ENCODE measurements at regions not wholly inside any gene's neighbourhood (a gene's known extent, or its start where the extent isn't known, plus 50 kb on each side); places are given as distances from the start of the nearest gene placed in this dataset.

- no peak for TF ChIP-seq CTCF (IDR thresholded peaks at IDR 0.05)
- DNase-seq (ENCODE audit: low spot score) = no peak
- ATAC-seq (ENCODE audit: low FRiP score) = no peak
Observed at GRCh38 chr11:45413156-45413858, 127.2 kb upstream of the SYT13 start.

- no peak for ATAC-seq (ENCODE audit: low FRiP score)
- DNase-seq (ENCODE audit: low spot score) = no peak
- no peak for TF ChIP-seq CTCF (IDR thresholded peaks at IDR 0.05)
Observed at GRCh38 chr11:45412521-45412920, 126.4 kb upstream of the SYT13 start.

- DNase-seq (ENCODE audit: low spot score) (no peak), ATAC-seq (ENCODE audit: low FRiP score) (no peak)
- TF ChIP-seq CTCF (IDR thresholded peaks at IDR 0.05) = no peak
Observed at GRCh38 chr11:45412051-45412471, 125.9 kb upstream of the SYT13 start.

GRCh38 chr11:45411228-45411946 is 125.2 kb upstream of the SYT13 start:
- no peak for DNase-seq (ENCODE audit: low spot score)

DNA sequence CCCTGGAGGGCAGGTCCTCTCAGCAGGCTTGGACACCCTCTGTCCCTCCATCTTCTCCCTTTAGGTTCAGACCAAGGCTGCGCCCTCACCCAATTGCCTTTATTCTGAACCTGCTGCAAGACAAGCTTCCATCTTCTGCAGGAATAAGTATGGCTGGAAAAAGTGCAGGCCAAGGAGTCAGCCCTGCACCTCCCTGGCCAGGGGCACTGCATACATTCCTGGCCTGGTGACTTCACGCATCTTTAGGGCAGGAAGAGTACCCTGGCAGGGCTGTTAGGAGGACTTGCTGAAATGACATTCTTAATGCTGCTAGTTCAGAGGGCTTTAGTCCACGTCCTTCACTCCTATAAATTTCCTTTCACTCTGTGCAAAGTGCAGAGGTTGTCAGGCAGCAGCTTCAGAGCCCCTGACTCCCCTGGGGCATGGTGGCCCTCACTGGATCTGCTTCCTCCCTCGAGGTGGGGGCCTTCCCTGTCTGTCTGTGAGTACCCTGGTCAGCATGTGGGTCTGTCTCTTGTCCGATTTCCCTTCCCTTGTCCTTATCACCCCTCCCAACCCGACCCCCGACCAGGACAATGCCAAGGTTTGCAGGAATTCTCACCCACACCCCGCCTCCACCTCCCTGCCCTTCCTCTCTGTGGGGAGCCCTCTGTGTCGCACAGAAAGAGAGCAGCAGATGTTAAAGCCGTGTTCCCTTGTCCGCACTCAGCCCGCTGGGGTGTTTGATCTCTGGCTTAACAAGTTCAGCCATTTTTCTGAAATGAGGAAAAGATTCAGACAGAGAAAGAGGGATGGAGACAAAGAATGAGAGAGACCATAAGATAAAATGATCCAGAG is 124.5 kb upstream of the SYT13 start:
- no peak for TF ChIP-seq CTCF (IDR thresholded peaks at IDR 0.05)
- no peak for ATAC-seq (ENCODE audit: low FRiP score)
- DNase-seq (ENCODE audit: low spot score) = no peak

More at GRCh38 chr11:45411228-45411946, 125.2 kb upstream of the SYT13 start:
- TF ChIP-seq CTCF (IDR thresholded peaks at IDR 0.05) = no peak
- ATAC-seq (ENCODE audit: low FRiP score) = no peak

DNA sequence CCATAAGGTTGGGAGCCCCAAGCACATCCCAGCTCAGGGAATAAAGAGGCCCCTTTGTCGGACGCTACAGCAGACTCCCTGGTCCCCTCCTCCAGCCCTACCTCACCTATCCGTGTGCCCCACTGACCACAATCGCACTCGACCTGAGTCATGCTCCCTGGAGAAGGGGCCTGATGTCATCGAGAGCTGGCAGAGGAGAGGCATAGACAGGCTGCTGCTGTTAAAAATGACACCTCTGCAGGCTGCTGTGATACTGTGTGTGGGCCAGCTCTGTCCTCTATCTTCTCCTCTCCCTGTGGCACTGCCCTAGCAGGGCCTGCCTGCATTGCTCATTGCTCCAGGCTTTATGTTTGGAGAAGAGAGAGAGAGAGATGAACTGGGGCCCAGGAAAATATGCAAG is 123.4 kb upstream of the SYT13 start:
- ATAC-seq (ENCODE audit: low FRiP score) (no peak), DNase-seq (ENCODE audit: low spot score) (no peak)
- TF ChIP-seq CTCF (IDR thresholded peaks at IDR 0.05) = no peak

Measured in omental fat pad (tissue), 3 donors.